Mesenchymal stem cell (in vitro differentiated cells and primary cell): ENCODE measurements at regions not wholly inside any gene's neighbourhood (a gene's known extent, or its start where the extent isn't known, plus 50 kb on each side); places are given as distances from the start of the nearest gene placed in this dataset.

Experiments
- DNase-seq: peaks from one replicate; pipeline ENCODE4 v3.0.0-alpha.2; 2013
- H2AFZ ChIP-seq: one replicate; pipeline ENCODE4 v1.6.1; 2013; ENCODE audit warnings: low read depth, mild to moderate bottlenecking, control low read depth, inconsistent platforms, low read length, moderate library complexity
- H2AK5ac ChIP-seq: 2 replicates; pipeline ENCODE4 v1.6.1; 2013; ENCODE audit warnings: low read length, moderate library complexity, mild to moderate bottlenecking, inconsistent platforms; ENCODE audit not compliant: severe bottlenecking
- H2BK120ac ChIP-seq: one replicate; pipeline ENCODE4 v1.6.1; 2013; ENCODE audit warnings: low read depth, mild to moderate bottlenecking, inconsistent platforms, low read length, moderate library complexity
- H2BK12ac ChIP-seq, 2 experiments: one replicate each; pipeline ENCODE4 v1.6.1; 2013; ENCODE audit warnings: inconsistent platforms in 2 of 2, low read length in 2 of 2, mild to moderate bottlenecking in 2 of 2, moderate library complexity in 2 of 2, control low read depth in 1 of 2
- H2BK15ac ChIP-seq: one replicate; pipeline ENCODE4 v1.6.1; 2013; ENCODE audit warnings: mild to moderate bottlenecking, low read depth, inconsistent platforms; ENCODE audit not compliant: poor library complexity, severe bottlenecking
- H2BK5ac ChIP-seq: 2 replicates; pipeline ENCODE4 v1.6.1; 2013; ENCODE audit warnings: low read depth, mild to moderate bottlenecking, low read length, control low read depth, inconsistent platforms; ENCODE audit not compliant: poor library complexity, severe bottlenecking
- H3K14ac ChIP-seq, 2 experiments: one replicate each; pipeline ENCODE4 v1.6.1; 2013; ENCODE audit warnings: inconsistent platforms in 2 of 2, low read length in 2 of 2, control low read depth in 1 of 2, mild to moderate bottlenecking in 1 of 2, moderate library complexity in 1 of 2
- H3K18ac ChIP-seq, 2 experiments: one replicate each; pipeline ENCODE4 v1.6.1; 2013; ENCODE audit warnings: inconsistent platforms in 2 of 2, low read length in 2 of 2, control low read depth in 1 of 2, low read depth in 1 of 2, mild to moderate bottlenecking in 1 of 2
- H3K23ac ChIP-seq, 2 experiments: one replicate each; pipeline ENCODE4 v1.6.1; 2013; ENCODE audit warnings: inconsistent platforms in 2 of 2, low read length in 2 of 2, mild to moderate bottlenecking in 2 of 2, moderate library complexity in 2 of 2, control low read depth in 1 of 2
- H3K27ac ChIP-seq: 2 replicates; pipeline ENCODE4 v1.5.1; 2013; ENCODE audit warnings: mild to moderate bottlenecking, moderate library complexity, low read length, control low read depth, inconsistent platforms; ENCODE audit not compliant: poor library complexity, severe bottlenecking
- H3K27me3 ChIP-seq, 2 experiments: 2 replicates each; pipeline versions ENCODE4 v1.6.1 to v1.7.0; 2013; ENCODE audit warnings: low read length in 2 of 2, mild to moderate bottlenecking in 2 of 2, moderate library complexity in 2 of 2, control low read depth in 1 of 2, inconsistent platforms in 1 of 2; ENCODE audit not compliant: control insufficient read depth in 1 of 2, insufficient read depth in 1 of 2
- H3K36me3 ChIP-seq, 2 experiments: 2 replicates each; pipeline versions ENCODE4 v1.6.1 to v1.7.0; 2013; ENCODE audit warnings: low read length in 2 of 2, control low read depth in 1 of 2, inconsistent platforms in 1 of 2, low read depth in 1 of 2, mild to moderate bottlenecking in 1 of 2; ENCODE audit not compliant: insufficient read depth in 2 of 2, control insufficient read depth in 1 of 2
- H3K4ac ChIP-seq, 2 experiments: one replicate each; pipeline ENCODE4 v1.6.1; 2013; ENCODE audit warnings: inconsistent platforms in 2 of 2, low read length in 2 of 2, mild to moderate bottlenecking in 2 of 2, moderate library complexity in 2 of 2, control low read depth in 1 of 2, low read depth in 1 of 2
- H3K4me1 ChIP-seq: 2 replicates; pipeline ENCODE4 v1.6.1; 2013; ENCODE audit warnings: low read depth, low read length, control low read depth; ENCODE audit not compliant: control insufficient read depth, insufficient read depth
- H3K4me2 ChIP-seq: 2 replicates; pipeline ENCODE4 v1.6.1; 2013; ENCODE audit warnings: low read length, mild to moderate bottlenecking, inconsistent platforms; ENCODE audit not compliant: poor library complexity, severe bottlenecking
- H3K4me3 ChIP-seq, 2 experiments: 2 replicates each; pipeline versions ENCODE4 v1.5.1 to v1.7.0; 2013; ENCODE audit warnings: low read length in 2 of 2, mild to moderate bottlenecking in 2 of 2, control low read depth in 1 of 2, low read depth in 1 of 2; ENCODE audit not compliant: insufficient read depth in 1 of 2
- H3K79me1 ChIP-seq: replicated peaks from 2 replicates; pipeline ENCODE4 v1.6.1; 2013; ENCODE audit warnings: mild to moderate bottlenecking, control low read depth, low read length, inconsistent platforms; ENCODE audit not compliant: poor library complexity, severe bottlenecking
- H3K9ac ChIP-seq: 2 replicates; pipeline ENCODE4 v1.7.0; 2013; ENCODE audit warnings: mild to moderate bottlenecking, low read length, moderate library complexity
- H3K9me3 ChIP-seq: 2 replicates; pipeline ENCODE4 v1.7.0; 2013; ENCODE audit warnings: mild to moderate bottlenecking, low read length; ENCODE audit not compliant: control insufficient read depth
- H4K8ac ChIP-seq: one replicate; pipeline ENCODE4 v1.6.1; 2013; ENCODE audit warnings: inconsistent platforms, mild to moderate bottlenecking, low read length, moderate library complexity
- H4K91ac ChIP-seq: one replicate; pipeline ENCODE4 v1.6.1; 2013; ENCODE audit warnings: mild to moderate bottlenecking, low read length, inconsistent platforms
- WGBS: methylation state at CpG from one replicate; pipeline ENCODE4 v1.1.7; 2013; ENCODE audit warnings: mixed read lengths; 5-methylcytosine and 5-hydroxymethylcytosine counted together

- no peak overlapping the region for H3K4ac ChIP-seq
- no peak for DNase-seq
- no peak overlapping the region for H3K14ac ChIP-seq
- H3K36me3 ChIP-seq, result no peaks in the 10 kb centered on the region
- H2AK5ac ChIP-seq, result no peak overlapping the region
- no peak overlapping the region for H3K9ac ChIP-seq
- no peaks in the 10 kb centered on the region for H3K4me1 ChIP-seq
- no peak overlapping the region for H3K18ac ChIP-seq
- H3K27ac ChIP-seq, result no peak overlapping the region
- H2AFZ ChIP-seq, result no peak overlapping the region
- no peak overlapping the region for H4K91ac ChIP-seq
- no peak overlapping the region for H2BK5ac ChIP-seq
- H4K8ac ChIP-seq, result no peak overlapping the region
- no peak overlapping the region for H3K4me2 ChIP-seq
- H3K23ac ChIP-seq, result no peak overlapping the region
- no peak overlapping the region for H2BK15ac ChIP-seq
- no peak overlapping the region for H2BK12ac ChIP-seq
- H2BK120ac ChIP-seq, result no peak overlapping the region
- no peaks in the 10 kb centered on the region for H3K27me3 ChIP-seq
- H3K79me1 ChIP-seq, result no peaks in the 10 kb centered on the region
- H3K4me3 ChIP-seq, result no peak overlapping the region
- H3K9me3 ChIP-seq, result peaks cover 4% of the 10 kb centered on the region
- WGBS, result 72% methylated on average over 2 of the region's 2 CpGs
Observed at GRCh38 chr4:129747756-129748155, 651.8 kb downstream of the C4orf33 start.

GRCh38 chr4:129748991-129749390, 653.0 kb downstream of the C4orf33 start:
- Histone ChIP-seq H3K4me2 (no peak overlapping the region), H3K18ac (no peak overlapping the region), H3K36me3 (no peaks in the 10 kb centered on the region), H2BK5ac (no peak overlapping the region), H3K4me1 (no peaks in the 10 kb centered on the region), H3K27ac (no peak overlapping the region), H3K27me3 (no peaks in the 10 kb centered on the region), H3K23ac (no peak overlapping the region), H3K9me3 (peaks cover 4% of the 10 kb centered on the region), H4K8ac (no peak overlapping the region), H2BK12ac (no peak overlapping the region), H2BK120ac (no peak overlapping the region), H2AFZ (no peak overlapping the region), H3K4me3 (no peak overlapping the region), H2BK15ac (no peak overlapping the region), H2AK5ac (no peak overlapping the region), H3K79me1 (no peaks in the 10 kb centered on the region), H3K14ac (no peak overlapping the region), H3K9ac (no peak overlapping the region), H3K4ac (no peak overlapping the region), H4K91ac (no peak overlapping the region)
- DNase-seq, result no peak
- WGBS, result 68% methylated on average over 1 of the region's 1 CpG

- H3K4ac ChIP-seq, result no peak overlapping the region
- H3K23ac ChIP-seq, result no peak overlapping the region
- H3K27ac ChIP-seq, result no peak overlapping the region
- no peak overlapping the region for H3K18ac ChIP-seq
- no peak overlapping the region for H2BK5ac ChIP-seq
- H2AK5ac ChIP-seq, result no peak overlapping the region
- peaks cover 4% of the 10 kb centered on the region for H3K9me3 ChIP-seq
- no peak overlapping the region for H2BK12ac ChIP-seq
- H3K14ac ChIP-seq, result no peak overlapping the region
- no peak overlapping the region for H3K4me2 ChIP-seq
- H3K79me1 ChIP-seq, result no peaks in the 10 kb centered on the region
- no peak overlapping the region for H4K8ac ChIP-seq
- no peaks in the 10 kb centered on the region for H3K27me3 ChIP-seq
- no peak overlapping the region for H2AFZ ChIP-seq
- no peak overlapping the region for H4K91ac ChIP-seq
- H2BK15ac ChIP-seq, result no peak overlapping the region
- DNase-seq, result no peak
- no peak overlapping the region for H3K9ac ChIP-seq
- H2BK120ac ChIP-seq, result no peak overlapping the region
- no peaks in the 10 kb centered on the region for H3K36me3 ChIP-seq
- no peaks in the 10 kb centered on the region for H3K4me1 ChIP-seq
- WGBS, result 89% methylated on average over 2 of the region's 2 CpGs
- H3K4me3 ChIP-seq, result no peak overlapping the region
Observed at GRCh38 chr4:129751646-129752045, 655.7 kb downstream of the C4orf33 start.

GRCh38 chr4:129783596-129783995, 687.6 kb downstream of the C4orf33 start:
- H3K9me3 ChIP-seq, result no peaks in the 10 kb centered on the region
- H3K79me1 ChIP-seq, result no peaks in the 10 kb centered on the region
- H3K4ac ChIP-seq, result no peak overlapping the region
- no peak overlapping the region for H4K91ac ChIP-seq
- no peak overlapping the region for H2BK5ac ChIP-seq
- H3K18ac ChIP-seq, result no peak overlapping the region
- H2AK5ac ChIP-seq, result no peak overlapping the region
- no peak overlapping the region for H3K4me3 ChIP-seq
- 95% methylated on average over 3 of the region's 5 CpGs for WGBS
- no peaks in the 10 kb centered on the region for H3K27me3 ChIP-seq
- no peak overlapping the region for H2BK15ac ChIP-seq
- no peak overlapping the region for H3K14ac ChIP-seq
- DNase-seq, result no peak
- H2AFZ ChIP-seq, result no peak overlapping the region
- no peak overlapping the region for H3K9ac ChIP-seq
- no peak overlapping the region for H2BK12ac ChIP-seq
- no peak overlapping the region for H3K23ac ChIP-seq
- no peak overlapping the region for H3K4me2 ChIP-seq
- H3K36me3 ChIP-seq, result no peaks in the 10 kb centered on the region
- H3K27ac ChIP-seq, result no peak overlapping the region
- no peak overlapping the region for H2BK120ac ChIP-seq
- H3K4me1 ChIP-seq, result no peaks in the 10 kb centered on the region
- H4K8ac ChIP-seq, result no peak overlapping the region
